IMR-90 (cell line): ENCODE measurements at regions not wholly inside any gene's neighbourhood (a gene's known extent, or its start where the extent isn't known, plus 50 kb on each side); places are given as distances from the start of the nearest gene placed in this dataset.

Experiments used
- ATAC-seq: fragments of 200-7000 bp; cut with Tn5 transposase; 2 replicates; pipeline ENCODE4 v1.9.1; 2020; ENCODE audit warnings: low read depth, mild to moderate bottlenecking, moderate library complexity
- BruUV-seq: library from RNA; stranded (reverse); fragments of 400-500 nt; replicated peaks from 2 replicates; lab custom pipeline; 2021; lab: Mats Ljungman, UMichigan
- CTCF ChIA-PET: fragments of 300-600 bp; formaldehyde crosslinking; extraction: SDS; loops from one replicate; lab custom pipeline; 2021; ENCODE audit warnings: antibody characterized with exemption; lab: Yijun Ruan, JAX
- POLR2A ChIA-PET: fragments of 300-600 bp; sonication (Branson Sonifier 250); formaldehyde crosslinking; loops from one replicate; lab custom pipeline; 2022; ENCODE audit warnings: antibody characterized with exemption; ENCODE audit not compliant: unreplicated experiment; lab: Charles Lee
- DNase-seq: peaks from one replicate; pipeline ENCODE4 v3.0.0; 2013
- H2AFZ ChIP-seq: replicated peaks from 2 replicates; pipeline ENCODE3; 2013; ENCODE audit warnings: low read length, mild to moderate bottlenecking; ENCODE audit not compliant: poor library complexity
- H2AK5ac ChIP-seq: 2 replicates; pipeline ENCODE4 v1.6.1; 2013; ENCODE audit warnings: low read depth, low read length, inconsistent platforms
- H2AK9ac ChIP-seq: replicated peaks from 2 replicates; pipeline ENCODE3; 2013; ENCODE audit warnings: mild to moderate bottlenecking, low read depth, low read length, moderate library complexity; ENCODE audit not compliant: poor library complexity
- H2BK120ac ChIP-seq: 2 replicates; pipeline ENCODE4 v1.6.1; 2013; ENCODE audit warnings: low read depth, low read length, inconsistent platforms
- H2BK15ac ChIP-seq: 3 replicates; pipeline ENCODE4 v1.6.1; 2013; ENCODE audit warnings: low read depth, low read length, inconsistent platforms
- H2BK20ac ChIP-seq: 2 replicates; pipeline ENCODE4 v1.6.1; 2013; ENCODE audit warnings: low read depth, mild to moderate bottlenecking, inconsistent platforms, low read length, moderate library complexity
- H2BK5ac ChIP-seq: 2 replicates; pipeline ENCODE4 v1.6.1; 2013; ENCODE audit warnings: mild to moderate bottlenecking, low read depth, low read length, inconsistent platforms; ENCODE audit not compliant: poor library complexity, severe bottlenecking
- H3K14ac ChIP-seq: replicated peaks from 2 replicates; pipeline ENCODE4 v1.6.1; 2013; ENCODE audit warnings: low read depth, low read length, inconsistent platforms
- H3K18ac ChIP-seq: 2 replicates; pipeline ENCODE4 v1.6.1; 2013; ENCODE audit warnings: low read depth, low read length, control low read depth
- H3K23ac ChIP-seq: 2 replicates; pipeline ENCODE4 v1.6.1; 2013; ENCODE audit warnings: low read depth, low read length, inconsistent platforms
- H3K27ac ChIP-seq: 2 replicates; pipeline ENCODE4 v1.5.1; 2013; ENCODE audit warnings: mild to moderate bottlenecking, control low read depth, low read length; ENCODE audit not compliant: insufficient read depth
- H3K27me3 ChIP-seq: 2 replicates; pipeline ENCODE4 v1.6.1; 2013; ENCODE audit warnings: low read length; ENCODE audit not compliant: control insufficient read depth, insufficient read depth
- H3K36me3 ChIP-seq: 2 replicates; pipeline ENCODE4 v1.6.1; 2013; ENCODE audit warnings: low read length, mixed read lengths; ENCODE audit not compliant: control insufficient read depth, insufficient read depth
- H3K4ac ChIP-seq: 2 replicates; pipeline ENCODE4 v1.6.1; 2013; ENCODE audit warnings: low read depth, low read length, inconsistent platforms
- H3K4me1 ChIP-seq: 2 replicates; pipeline ENCODE4 v1.6.1; 2013; ENCODE audit warnings: low read length, mixed read lengths; ENCODE audit not compliant: control insufficient read depth, insufficient read depth
- H3K4me2 ChIP-seq: 2 replicates; pipeline ENCODE4 v1.6.1; 2013; ENCODE audit warnings: low read depth, mild to moderate bottlenecking, control low read depth, low read length, moderate library complexity
- H3K4me3 ChIP-seq: 2 replicates; pipeline ENCODE4 v1.5.1; 2013; ENCODE audit warnings: low read depth, mild to moderate bottlenecking, control low read depth, low read length, moderate library complexity; ENCODE audit not compliant: insufficient read depth
- H3K56ac ChIP-seq: 2 replicates; pipeline ENCODE4 v1.6.1; 2013; ENCODE audit warnings: low read length, inconsistent platforms; ENCODE audit not compliant: insufficient read depth; ENCODE audit errors: extremely low read depth
- H3K79me1 ChIP-seq, 2 experiments: 2 replicates each; pipeline ENCODE4 v1.6.1; 2013; ENCODE audit warnings: low read length in 2 of 2, inconsistent platforms in 1 of 2, low read depth in 1 of 2
- H3K9ac ChIP-seq: 2 replicates; pipeline ENCODE4 v1.6.1; 2013; ENCODE audit warnings: low read depth, low read length, control low read depth
- H3K9me1 ChIP-seq: 2 replicates; pipeline ENCODE4 v1.6.1; 2013; ENCODE audit warnings: low read length, inconsistent platforms; ENCODE audit not compliant: insufficient read depth
- H3K9me3 ChIP-seq: 2 replicates; pipeline ENCODE4 v1.6.1; 2013; ENCODE audit warnings: low read length; ENCODE audit not compliant: control insufficient read depth, insufficient read depth
- H4K20me1 ChIP-seq: 2 replicates; pipeline ENCODE4 v1.6.1; 2013; ENCODE audit warnings: low read length, inconsistent platforms; ENCODE audit not compliant: insufficient read depth
- H4K5ac ChIP-seq: 2 replicates; pipeline ENCODE4 v1.6.1; 2013; ENCODE audit warnings: mild to moderate bottlenecking, low read depth, low read length, control low read depth
- H4K8ac ChIP-seq, 2 experiments: 2 replicates each; pipeline ENCODE4 v1.6.1; 2013; ENCODE audit warnings: low read depth in 2 of 2, low read length in 2 of 2, control low read depth in 1 of 2, inconsistent platforms in 1 of 2
- H4K91ac ChIP-seq: 2 replicates; pipeline ENCODE4 v1.6.1; 2013; ENCODE audit warnings: low read depth, low read length, inconsistent platforms; ENCODE audit not compliant: insufficient read depth
- BHLHE40 ChIP-seq: fragments of 150-350 bp; IDR thresholded peaks from 2 replicates; pipeline ENCODE4 v1.6.1; 2016; ENCODE audit warnings: mild to moderate bottlenecking, low read depth, low read length
- POLR2A ChIP-seq: IDR thresholded peaks from 2 replicates; pipeline ENCODE4 v1.6.1; 2012; ENCODE audit warnings: mild to moderate bottlenecking, low read depth, low read length
- RCOR1 ChIP-seq: IDR thresholded peaks from 2 replicates; pipeline ENCODE4 v1.6.1; 2012; ENCODE audit warnings: mild to moderate bottlenecking, low read length, improper control_type of control experiment; ENCODE audit not compliant: insufficient replicate concordance
- USF2 ChIP-seq: fragments of 150-350 bp; IDR thresholded peaks from 2 replicates; pipeline ENCODE4 v1.6.1; 2017; ENCODE audit warnings: mild to moderate bottlenecking, antibody characterized with exemption, low read length, low read depth
- WGBS, 2 experiments: methylation state at CpG; one replicate each; pipeline versions ENCODE4 v1.1.5 to v1.1.7; 2013; ENCODE audit warnings: missing lambda C conversion rate in 2 of 2; ENCODE audit not compliant: insufficient read length in 1 of 2; ENCODE audit errors: extremely low coverage in 2 of 2; 5-methylcytosine and 5-hydroxymethylcytosine counted together
- dilution Hi-C: fragments of 300-500 bp; cut with HindIII; formaldehyde crosslinking; loops from one replicate; pipeline ENCODE4 v1.14.3; 2018; ENCODE audit warnings: low sequenced_read_pairs; ENCODE audit not compliant: unreplicated experiment
- in situ Hi-C: fragments of 300-500 bp; cut with MboI; formaldehyde crosslinking; loops from 3 replicates; pipeline ENCODE4 v1.14.3; 2019; ENCODE audit warnings: low sequenced_read_pairs, inconsistent platforms, mixed read lengths
- intact Hi-C: fragments of 100-400 bp; cut with micrococcal nuclease; formaldehyde crosslinking; loops from 2 replicates; pipeline ENCODE4 v1.10.0; 2022

GRCh38 chr2:60119778-60120177 is 433.7 kb downstream of the BCL11A start:
- no CpG with 5 or more reads among the region's 2 CpGs for WGBS, 2 experiments
- ATAC-seq, result no peak
- dilution Hi-C loops, result no loop called here

More at GRCh38 chr2:60119778-60120177, 433.7 kb downstream of the BCL11A start:
- Histone ChIP-seq H3K4me1 (no peaks in the 10 kb centered on the region), H2BK15ac (no peak overlapping the region), H3K14ac (no peak overlapping the region), H3K36me3 (no peaks in the 10 kb centered on the region), H4K91ac (no peak overlapping the region), H4K8ac (no peak overlapping the region), H2AK9ac (no peak overlapping the region), H3K9me3 (no peaks in the 10 kb centered on the region), H3K56ac (no peak overlapping the region), H3K4me2 (no peak overlapping the region), H3K27me3 (no peaks in the 10 kb centered on the region), H3K9ac (no peak overlapping the region), H2BK5ac (no peak overlapping the region), H3K27ac (no peak overlapping the region), H3K79me1 (no peaks in the 10 kb centered on the region), H2BK120ac (no peak overlapping the region), H3K4me3 (no peak overlapping the region), H4K5ac (no peak overlapping the region), H2BK20ac (no peak overlapping the region), H3K9me1 (no peaks in the 10 kb centered on the region), H4K20me1 (no peaks in the 10 kb centered on the region), H2AFZ (no peak overlapping the region), H3K18ac (no peak overlapping the region), H3K4ac (no peak overlapping the region), H3K23ac (no peak overlapping the region), H2AK5ac (no peak overlapping the region)
- no peak for TF ChIP-seq POLR2A
- no peak for TF ChIP-seq USF2
- no peak for TF ChIP-seq BHLHE40
- TF ChIP-seq RCOR1, result no peak
- no TSS peak for BruUV-seq
- in situ Hi-C loops, result no loop called here
- ChIA-PET POLR2A (no interaction called here), CTCF (no interaction called here)
- intact Hi-C loops, result no loop called here
- no peak for DNase-seq
